H1 (cell line): ENCODE measurements at regions not wholly inside any gene's neighbourhood (a gene's known extent, or its start where the extent isn't known, plus 50 kb on each side); places are given as distances from the start of the nearest gene placed in this dataset.

ENCODE experiments used
- EP300 ChIP-seq, 2 experiments: IDR thresholded peaks; 1 replicate in 1 of 2; 2 replicates in 1 of 2; pipeline ENCODE4 v1.6.1; 2011 to 2012; ENCODE audit warnings: low read depth in 2 of 2, low read length in 2 of 2, mild to moderate bottlenecking in 2 of 2, borderline replicate concordance in 1 of 2, inconsistent platforms in 1 of 2, moderate library complexity in 1 of 2
- POLR2A ChIP-seq, 2 experiments: IDR thresholded peaks; 1 replicate in 1 of 2; 2 replicates in 1 of 2; pipeline ENCODE4 v1.6.1; 2011; ENCODE audit warnings: low read depth in 2 of 2, low read length in 2 of 2, mild to moderate bottlenecking in 2 of 2; ENCODE audit errors: control extremely low read depth in 1 of 2
- RFX5 ChIP-seq: IDR thresholded peaks from 2 replicates; pipeline ENCODE4 v1.6.1; 2011; ENCODE audit warnings: low read depth, low read length, improper control_type of control experiment, borderline replicate concordance
- YY1 ChIP-seq: IDR thresholded peaks from 2 replicates; pipeline ENCODE4 v1.6.1; 2011; ENCODE audit warnings: low read depth, mild to moderate bottlenecking, low read length
- TF ChIP-seq, protein P1 (sequence below): IDR thresholded peaks from 2 replicates; pipeline ENCODE4 v1.6.1; 2012; ENCODE audit warnings: inconsistent platforms

DNA sequence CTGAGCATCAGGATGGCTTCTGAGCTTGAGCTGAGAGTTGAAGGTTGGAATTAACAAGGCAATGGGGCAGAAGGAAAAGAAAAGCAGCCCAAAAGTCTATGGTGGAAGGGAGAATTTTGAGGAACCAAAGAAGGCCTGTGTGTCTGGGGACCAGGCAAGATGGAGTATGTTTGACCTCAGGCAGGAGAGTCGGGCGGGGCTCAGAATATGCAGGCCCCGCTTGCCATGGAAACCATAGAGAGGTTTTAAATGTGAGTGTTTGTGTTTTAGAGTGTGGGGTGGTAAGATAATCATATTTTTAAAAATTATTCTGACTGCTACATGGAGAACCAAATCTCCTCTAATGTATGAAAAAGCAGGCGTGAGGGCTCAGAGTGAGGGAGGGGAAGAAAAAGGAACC is 174.0 kb upstream of the PPP2R2B start (continued):
- no peak for TF ChIP-seq POLR2A (IDR thresholded peaks at IDR 0.05; ENCODE audit: control extremely low read depth in 1 of 2, low read depth in 2 of 2, low read length in 2 of 2)
- no peak for TF ChIP-seq YY1
- TF ChIP-seq EP300 (IDR thresholded peaks at IDR 0.05; ENCODE audit: borderline replicate concordance in 1 of 2, low read depth in 2 of 2, low read length in 2 of 2) = no peak
- TF ChIP-seq, protein P1, sequence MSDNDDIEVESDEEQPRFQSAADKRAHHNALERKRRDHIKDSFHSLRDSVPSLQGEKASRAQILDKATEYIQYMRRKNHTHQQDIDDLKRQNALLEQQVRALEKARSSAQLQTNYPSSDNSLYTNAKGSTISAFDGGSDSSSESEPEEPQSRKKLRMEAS = no peak
- no peak for TF ChIP-seq RFX5
